ENCODE measurements at regions not wholly inside any gene's neighbourhood (a gene's known extent, or its start where the extent isn't known, plus 50 kb on each side); places are given as distances from the start of the nearest gene placed in this dataset.

DNA sequence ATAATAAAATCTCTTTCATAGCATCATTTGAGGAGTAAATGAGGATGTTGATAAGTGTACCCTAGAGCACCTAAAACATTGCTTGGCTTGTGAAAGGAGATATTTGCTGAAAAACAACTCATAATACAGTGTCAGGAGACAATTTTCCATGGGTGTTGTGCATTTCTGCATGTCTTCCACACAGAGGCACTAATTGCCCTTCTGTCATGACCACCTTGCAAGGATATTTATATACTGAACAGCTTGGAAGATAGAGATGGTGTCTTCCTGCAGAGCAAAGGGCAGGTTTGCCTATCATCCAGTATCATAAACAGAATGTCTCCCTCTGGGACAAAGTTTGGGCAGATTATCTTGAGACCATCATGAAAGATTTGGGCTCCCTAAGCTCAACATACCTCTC, 495.2 kb upstream of the LRRN3 start:
- Histone ChIP-seq H4K20me1 (ENCODE audit: control insufficient read depth, extremely low read depth, insufficient read depth, low read length) (no peaks in the 10 kb centered on the region), H3K27me3 (ENCODE audit: control insufficient read depth, insufficient read depth, low read length) (no peaks in the 10 kb centered on the region), H3K4me2 (ENCODE audit: extremely low read depth, insufficient read depth, low read length) (no peak overlapping the region), H3K9me3 (ENCODE audit: control insufficient read depth, insufficient read depth, low read depth, low read length) (no peaks in the 10 kb centered on the region), H3K4me1 (ENCODE audit: control insufficient read depth, extremely low read depth, insufficient read depth, low read length) (no peaks in the 10 kb centered on the region), H3K36me3 (ENCODE audit: control insufficient read depth, insufficient read depth, low read length) (no peaks in the 10 kb centered on the region), H3K79me2 (ENCODE audit: control insufficient read depth, insufficient read depth, low read length) (no peaks in the 10 kb centered on the region), H3K4me3 (replicated peaks in 1 of 4; ENCODE audit: control extremely low read depth in 1 of 4, insufficient read depth in 1 of 4, low read depth in 3 of 4, low read length in 4 of 4) (no peak overlapping the region), H3K27ac (ENCODE audit: insufficient read depth, low read length) (no peak overlapping the region), H2AFZ (ENCODE audit: low read length) (no peak overlapping the region), H3K9ac (ENCODE audit: insufficient read depth, low read length) (no peak overlapping the region)
- TF ChIP-seq EZH2 (IDR thresholded peaks at IDR 0.05; ENCODE audit: low read length, missing control alignments) (no peak), CTCF (conservative IDR thresholded peaks at IDR 0.05 in 1 of 2, IDR thresholded peaks at IDR 0.05 in 1 of 2; ENCODE audit: low read depth in 1 of 2, low read length in 2 of 2) (no peak)
- DNase-seq (ENCODE audit: low read depth in 2 of 2): no peak

GRCh38 chr7:110600956-110601355, 490.0 kb upstream of the LRRN3 start:
- Histone ChIP-seq H3K79me2 (ENCODE audit: control insufficient read depth, insufficient read depth, low read length) (no peaks in the 10 kb centered on the region), H3K4me1 (ENCODE audit: control insufficient read depth, extremely low read depth, insufficient read depth, low read length) (no peaks in the 10 kb centered on the region), H3K27me3 (ENCODE audit: control insufficient read depth, insufficient read depth, low read length) (no peaks in the 10 kb centered on the region), H2AFZ (ENCODE audit: low read length) (no peak overlapping the region), H3K4me3 (replicated peaks in 1 of 4; ENCODE audit: control extremely low read depth in 1 of 4, insufficient read depth in 1 of 4, low read depth in 3 of 4, low read length in 4 of 4) (no peak overlapping the region), H4K20me1 (ENCODE audit: control insufficient read depth, extremely low read depth, insufficient read depth, low read length) (no peaks in the 10 kb centered on the region), H3K4me2 (ENCODE audit: extremely low read depth, insufficient read depth, low read length) (no peak overlapping the region), H3K36me3 (ENCODE audit: control insufficient read depth, insufficient read depth, low read length) (no peaks in the 10 kb centered on the region), H3K9me3 (ENCODE audit: control insufficient read depth, insufficient read depth, low read depth, low read length) (no peaks in the 10 kb centered on the region), H3K27ac (ENCODE audit: insufficient read depth, low read length) (no peak overlapping the region), H3K9ac (ENCODE audit: insufficient read depth, low read length) (no peak overlapping the region)
- no peak for TF ChIP-seq CTCF (conservative IDR thresholded peaks at IDR 0.05 in 1 of 2, IDR thresholded peaks at IDR 0.05 in 1 of 2; ENCODE audit: low read depth in 1 of 2, low read length in 2 of 2)
- TF ChIP-seq EZH2 (IDR thresholded peaks at IDR 0.05; ENCODE audit: low read length, missing control alignments): no peak
- no peak for DNase-seq (ENCODE audit: low read depth in 2 of 2)

GRCh38 chr7:110601710-110602109, 489.2 kb upstream of the LRRN3 start:
- no peaks in the 10 kb centered on the region for H3K79me2 ChIP-seq (ENCODE audit: control insufficient read depth, insufficient read depth, low read length)
- H3K27ac ChIP-seq (ENCODE audit: insufficient read depth, low read length): no peak overlapping the region

More at GRCh38 chr7:110601710-110602109, 489.2 kb upstream of the LRRN3 start:
- no peak for TF ChIP-seq CTCF (conservative IDR thresholded peaks at IDR 0.05 in 1 of 2, IDR thresholded peaks at IDR 0.05 in 1 of 2; ENCODE audit: low read depth in 1 of 2, low read length in 2 of 2)
- TF ChIP-seq EZH2 (IDR thresholded peaks at IDR 0.05; ENCODE audit: low read length, missing control alignments): no peak
- H3K4me1 ChIP-seq (ENCODE audit: control insufficient read depth, extremely low read depth, insufficient read depth, low read length): no peaks in the 10 kb centered on the region
- H3K4me3 ChIP-seq (replicated peaks in 1 of 4; ENCODE audit: control extremely low read depth in 1 of 4, insufficient read depth in 1 of 4, low read depth in 3 of 4, low read length in 4 of 4): no peak overlapping the region
- no peaks in the 10 kb centered on the region for H4K20me1 ChIP-seq (ENCODE audit: control insufficient read depth, extremely low read depth, insufficient read depth, low read length)
- no peak overlapping the region for H3K4me2 ChIP-seq (ENCODE audit: extremely low read depth, insufficient read depth, low read length)
- H3K9me3 ChIP-seq (ENCODE audit: control insufficient read depth, insufficient read depth, low read depth, low read length): no peaks in the 10 kb centered on the region
- H2AFZ ChIP-seq (ENCODE audit: low read length): no peak overlapping the region
- no peaks in the 10 kb centered on the region for H3K27me3 ChIP-seq (ENCODE audit: control insufficient read depth, insufficient read depth, low read length)
- no peak for DNase-seq (ENCODE audit: low read depth in 2 of 2)
- no peaks in the 10 kb centered on the region for H3K36me3 ChIP-seq (ENCODE audit: control insufficient read depth, insufficient read depth, low read length)
- no peak overlapping the region for H3K9ac ChIP-seq (ENCODE audit: insufficient read depth, low read length)

Measured in fibroblast of lung (primary cell).